ENCODE measurements at regions not wholly inside any gene's neighbourhood (a gene's known extent, or its start where the extent isn't known, plus 50 kb on each side); places are given as distances from the start of the nearest gene placed in this dataset.

GRCh38 chr4:110400086-110400485 is 75.9 kb upstream of the ENPEP start:
- no peak for TF ChIP-seq CTCF (IDR thresholded peaks at IDR 0.05)
- TF ChIP-seq POLR2A (IDR thresholded peaks at IDR 0.05): no peak

Measured in transverse colon (tissue), 3 donors.